ENCODE measurements at regions not wholly inside any gene's neighbourhood (a gene's known extent, or its start where the extent isn't known, plus 50 kb on each side); places are given as distances from the start of the nearest gene placed in this dataset.

- Histone ChIP-seq H3K9ac (replicated peaks; ENCODE audit: extremely low read depth, insufficient read depth, low read length) (no peak overlapping the region), H3K9me1 (replicated peaks; ENCODE audit: control insufficient read depth, extremely low read depth, insufficient read depth, low read length) (no peaks in the 10 kb centered on the region), H3K36me3 (ENCODE audit: control insufficient read depth in 2 of 2, extremely low read depth in 1 of 2, insufficient read depth in 2 of 2, low read length in 2 of 2) (no peaks in the 10 kb centered on the region), H3K4me2 (ENCODE audit: insufficient read depth, low read length) (no peak overlapping the region), H4K20me1 (replicated peaks; ENCODE audit: control insufficient read depth, extremely low read depth, insufficient read depth, low read length) (no peaks in the 10 kb centered on the region), H3K4me3 (replicated peaks in 1 of 3; ENCODE audit: insufficient read depth in 1 of 3, low read depth in 1 of 3, low read length in 3 of 3) (no peak overlapping the region), H3K79me2 (ENCODE audit: control insufficient read depth, insufficient read depth, low read length) (no peaks in the 10 kb centered on the region), H3K4me1 (ENCODE audit: control insufficient read depth, extremely low read depth, insufficient read depth, low read length) (no peaks in the 10 kb centered on the region), H2AFZ (ENCODE audit: low read depth, low read length) (no peak overlapping the region), H3K27ac (ENCODE audit: insufficient read depth, low read depth, low read length) (no peak overlapping the region), H3K9me3 (replicated peaks; ENCODE audit: control insufficient read depth, insufficient read depth, low read length) (no peaks in the 10 kb centered on the region), H3K27me3 (ENCODE audit: control insufficient read depth in 2 of 2, insufficient read depth in 2 of 2, low read length in 2 of 2) (no peaks in the 10 kb centered on the region)
- no peak for TF ChIP-seq JUN (IDR thresholded peaks at IDR 0.05; ENCODE audit: borderline replicate concordance, insufficient read depth, insufficient read length, low read depth)
- TF ChIP-seq CTCF (IDR thresholded peaks at IDR 0.05; ENCODE audit: extremely low read depth in 1 of 2, insufficient read depth in 1 of 2, low read depth in 1 of 2, low read length in 2 of 2): no peak
- no peak for TF ChIP-seq POLR2A (IDR thresholded peaks at IDR 0.05; ENCODE audit: low read depth, low read length)
- no peak for TF ChIP-seq EZH2 (IDR thresholded peaks at IDR 0.05; ENCODE audit: borderline replicate concordance, low read depth, low read length, severe bottlenecking)
- no peak for TF ChIP-seq MYC (IDR thresholded peaks at IDR 0.05; ENCODE audit: low read depth, low read length)
- no peak for TF ChIP-seq MAX (IDR thresholded peaks at IDR 0.05; ENCODE audit: insufficient read depth, insufficient read length)
- no peak for TF ChIP-seq FOS (IDR thresholded peaks at IDR 0.05; ENCODE audit: borderline replicate concordance, insufficient read depth, low read length)
- TF ChIP-seq POLR2AphosphoS5 (IDR thresholded peaks at IDR 0.05; ENCODE audit: insufficient read depth, low read depth, low read length): no peak
- no peak for TF ChIP-seq GATA2 (IDR thresholded peaks at IDR 0.05; ENCODE audit: insufficient read depth, insufficient read length, low read depth, low read length)
- dilution Hi-C loops (cut with MboI; ENCODE audit: extremely low pct_ligation_motif_present, low sequenced_read_pairs): no loop called here
- FAIRE-seq (no peak), DNase-seq (ENCODE audit: low read depth, low spot score) (no peak)
- no TSS peak for BruUV-seq (replicated peaks)
- ChIA-PET CTCF (no interaction called here), POLR2A (no interaction called here)
- intact Hi-C loops (cut with micrococcal nuclease): no loop called here
Observed at GRCh38 chr2:117562654-117563053, 251.8 kb upstream of the DDX18 start.
